Lung (tissue), 11 donors: ENCODE measurements at regions not wholly inside any gene's neighbourhood (a gene's known extent, or its start where the extent isn't known, plus 50 kb on each side); places are given as distances from the start of the nearest gene placed in this dataset.

Experiments used
- ATAC-seq: fragments of 200-7000 bp; cut with Tn5 transposase; one replicate; pipeline ENCODE4 v1.9.1; 2020; ENCODE audit warnings: moderate number of reproducible peaks; ENCODE audit not compliant: insufficient read depth, low FRiP score
- DNase-seq, 3 donors: peaks; one replicate each; pipeline ENCODE4 v3.0.0-alpha.2; 2013 to 2017
- H3K27ac ChIP-seq, 2 donors: one replicate each; pipeline ENCODE4 v1.5.1; 2013; ENCODE audit warnings: mild to moderate bottlenecking in 2 of 2, moderate library complexity in 2 of 2, control low read depth in 1 of 2, inconsistent platforms in 1 of 2, low read depth in 1 of 2, low read length in 1 of 2
- H3K27me3 ChIP-seq, 3 donors: one replicate each; pipeline ENCODE4 v1.5.1; 2013; ENCODE audit warnings: low read length in 2 of 3; ENCODE audit not compliant: control insufficient read depth in 3 of 3, insufficient read depth in 3 of 3
- H3K36me3 ChIP-seq, 4 donors: one replicate each; pipeline ENCODE4 v1.5.1; 2013; ENCODE audit warnings: low read length in 4 of 4, mild to moderate bottlenecking in 1 of 4, moderate library complexity in 1 of 4; ENCODE audit not compliant: control insufficient read depth in 4 of 4, insufficient read depth in 4 of 4
- H3K4me1 ChIP-seq, 5 donors: one replicate each; pipeline ENCODE4 v1.5.1; 2013; ENCODE audit warnings: low read length in 5 of 5, mild to moderate bottlenecking in 2 of 5, moderate library complexity in 1 of 5; ENCODE audit not compliant: control insufficient read depth in 5 of 5, insufficient read depth in 5 of 5
- H3K4me3 ChIP-seq: one replicate; pipeline ENCODE4 v1.5.1; 2013; ENCODE audit warnings: mild to moderate bottlenecking, control low read depth, moderate library complexity
- H3K9ac ChIP-seq, 2 donors: one replicate each; pipeline ENCODE4 v1.5.1; 2013; ENCODE audit warnings: low read length in 2 of 2, control low read depth in 1 of 2; ENCODE audit not compliant: insufficient read depth in 1 of 2
- H3K9me3 ChIP-seq, 4 donors: one replicate each; pipeline ENCODE4 v1.5.1; 2013; ENCODE audit warnings: low read length in 3 of 4, mild to moderate bottlenecking in 1 of 4, moderate library complexity in 1 of 4; ENCODE audit not compliant: control insufficient read depth in 4 of 4, insufficient read depth in 3 of 4
- WGBS, 2 donors: extraction: QIAGEN DNeasy Blood & Tissue Kit; methylation state at CpG; one replicate each; pipeline ENCODE4 v1.1.7; 2013; 5-methylcytosine and 5-hydroxymethylcytosine counted together
- TF ChIP-seq, protein P1 (sequence below): IDR thresholded peaks from 2 replicates; pipeline ENCODE4 v1.5.1; 2012; ENCODE audit warnings: mild to moderate bottlenecking; ENCODE audit errors: control extremely low read depth, extremely low read depth
- donor health status: control.
- donor health status: control.
- donor health status: Bipolar disorder and iron deficiency.
- donor health status: healthy.
- donor health status: DM: yes; HTN: yes; CAD: no.

DNA sequence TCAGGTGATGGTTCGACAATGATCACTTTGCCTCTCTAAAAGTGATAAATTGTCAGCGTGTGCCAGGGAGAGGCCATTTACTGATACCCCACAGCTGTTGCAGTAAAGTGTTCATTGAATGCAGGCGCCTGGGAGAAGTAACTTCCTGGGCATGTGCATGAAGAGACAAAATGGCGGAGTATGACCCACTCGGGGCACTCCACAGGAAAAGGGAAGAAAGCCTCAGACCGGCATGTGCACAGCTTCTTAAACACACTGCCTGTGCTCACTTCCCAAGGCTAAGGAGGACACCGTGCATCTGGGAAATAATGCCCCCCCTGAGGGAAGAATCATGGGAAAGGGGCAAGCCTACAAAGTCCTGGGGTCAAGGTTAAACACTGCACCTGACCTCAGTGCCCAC, 329.5 kb downstream of the ICE1 start:
- DNase-seq = no peak

GRCh38 chr5:5751498-5751897, 329.0 kb downstream of the ICE1 start:
- Histone ChIP-seq H3K9me3 (no peaks in the 10 kb centered on the region), H3K27me3 (no peaks in the 10 kb centered on the region), H3K27ac (no peak overlapping the region), H3K4me3 (no peak overlapping the region), H3K4me1 (no peaks in the 10 kb centered on the region), H3K9ac (no peak overlapping the region), H3K36me3 (no peaks in the 10 kb centered on the region)
- WGBS, 2 donors = 91 to 94% methylated on average over 4 of the region's 4 CpGs
- TF ChIP-seq, protein P1, sequence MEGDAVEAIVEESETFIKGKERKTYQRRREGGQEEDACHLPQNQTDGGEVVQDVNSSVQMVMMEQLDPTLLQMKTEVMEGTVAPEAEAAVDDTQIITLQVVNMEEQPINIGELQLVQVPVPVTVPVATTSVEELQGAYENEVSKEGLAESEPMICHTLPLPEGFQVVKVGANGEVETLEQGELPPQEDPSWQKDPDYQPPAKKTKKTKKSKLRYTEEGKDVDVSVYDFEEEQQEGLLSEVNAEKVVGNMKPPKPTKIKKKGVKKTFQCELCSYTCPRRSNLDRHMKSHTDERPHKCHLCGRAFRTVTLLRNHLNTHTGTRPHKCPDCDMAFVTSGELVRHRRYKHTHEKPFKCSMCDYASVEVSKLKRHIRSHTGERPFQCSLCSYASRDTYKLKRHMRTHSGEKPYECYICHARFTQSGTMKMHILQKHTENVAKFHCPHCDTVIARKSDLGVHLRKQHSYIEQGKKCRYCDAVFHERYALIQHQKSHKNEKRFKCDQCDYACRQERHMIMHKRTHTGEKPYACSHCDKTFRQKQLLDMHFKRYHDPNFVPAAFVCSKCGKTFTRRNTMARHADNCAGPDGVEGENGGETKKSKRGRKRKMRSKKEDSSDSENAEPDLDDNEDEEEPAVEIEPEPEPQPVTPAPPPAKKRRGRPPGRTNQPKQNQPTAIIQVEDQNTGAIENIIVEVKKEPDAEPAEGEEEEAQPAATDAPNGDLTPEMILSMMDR = no peak
- no peak for ATAC-seq
- DNase-seq = no peak

More for the DNA sequence above, 329.5 kb downstream of the ICE1 start:
- no peaks in the 10 kb centered on the region for H3K9me3 ChIP-seq
- TF ChIP-seq, protein P1 = no peak
- no peak overlapping the region for H3K4me3 ChIP-seq
- ATAC-seq = no peak
- H3K4me1 ChIP-seq = no peaks in the 10 kb centered on the region
- no peak overlapping the region for H3K9ac ChIP-seq
- no peaks in the 10 kb centered on the region for H3K27me3 ChIP-seq
- H3K27ac ChIP-seq = no peak overlapping the region
- no peaks in the 10 kb centered on the region for H3K36me3 ChIP-seq
- WGBS, 2 donors = 71 to 73% methylated on average over 7 of the region's 7 CpGs

- TF ChIP-seq, protein P1 = no peak
- Histone ChIP-seq H3K9ac (no peak overlapping the region), H3K27me3 (no peaks in the 10 kb centered on the region), H3K4me1 (no peaks in the 10 kb centered on the region), H3K36me3 (no peaks in the 10 kb centered on the region), H3K27ac (no peak overlapping the region), H3K4me3 (no peak overlapping the region), H3K9me3 (peaks cover 0 to 25% (median 5%) of the 10 kb centered on the region in 4 donors)
- no peak for ATAC-seq
- DNase-seq = no peak
These were observed 318.9 kb downstream of the ICE1 start for GRCh38 chr5:5741418-5741817.

GRCh38 chr5:5739490-5739945, 317.0 kb downstream of the ICE1 start:
- Histone ChIP-seq H3K36me3 (no peaks in the 10 kb centered on the region), H3K4me3 (no peak overlapping the region), H3K9me3 (peaks cover 0 to 13% (median 5%) of the 10 kb centered on the region in 4 donors), H3K9ac (no peak overlapping the region), H3K27ac (no peak overlapping the region), H3K27me3 (no peaks in the 10 kb centered on the region), H3K4me1 (no peaks in the 10 kb centered on the region)
- DNase-seq (no peak), ATAC-seq (no peak)
- TF ChIP-seq, protein P1 = no peak
- WGBS, 2 donors = 89 to 90% methylated on average over 3 of the region's 3 CpGs
